Tibial nerve (tissue), 4 donors: ENCODE measurements at regions not wholly inside any gene's neighbourhood (a gene's known extent, or its start where the extent isn't known, plus 50 kb on each side); places are given as distances from the start of the nearest gene placed in this dataset.

Experiments
- DNase-seq, 2 donors: peaks; one replicate each; pipeline ENCODE4 v3.0.0-alpha.2; 2019; ENCODE audit warnings: low spot score in 2 of 2
- H3K27ac ChIP-seq, 4 donors: fragments of 200-600 bp; sonication (generic) in 3 of 4; one replicate each; pipeline ENCODE4 v1.5.1; 2017 to 2019; ENCODE audit warnings: mild to moderate bottlenecking in 1 of 4
- H3K27me3 ChIP-seq, 2 donors: fragments of 200-600 bp; sonication (generic) in 1 of 2; one replicate each; pipeline versions ENCODE4 v1.5.1 to v1.6.0; 2017 to 2019
- H3K36me3 ChIP-seq, 3 donors: fragments of 200-600 bp; sonication (generic); one replicate each; pipeline ENCODE4 v1.5.1; 2018 to 2019
- H3K4me1 ChIP-seq, 4 donors: fragments of 200-600 bp; sonication (generic) in 3 of 4; one replicate each; pipeline ENCODE4 v1.5.1; 2017 to 2019
- H3K4me3 ChIP-seq, 4 donors: fragments of 200-600 bp; sonication (generic) in 3 of 4; one replicate each; pipeline ENCODE4 v1.5.1; 2017 to 2019; ENCODE audit warnings: mild to moderate bottlenecking in 1 of 4, moderate library complexity in 1 of 4
- H3K9me3 ChIP-seq, 4 donors: fragments of 200-600 bp; sonication (generic) in 3 of 4; one replicate each; pipeline ENCODE4 v1.5.1; 2017 to 2019
- CTCF ChIP-seq, 5 experiments: fragments of 200-600 bp in 3 of 5; fragments of 450-650 bp in 2 of 5; sonication (generic) in 3 of 5; IDR thresholded peaks; one replicate each; pipeline ENCODE4 v1.5.1; 2016 to 2019; ENCODE audit warnings: antibody characterized with exemption in 5 of 5, mild to moderate bottlenecking in 3 of 5, moderate library complexity in 2 of 5
- EP300 ChIP-seq, 2 donors: sonication (generic); formaldehyde crosslinking; IDR thresholded peaks; one replicate each; pipeline ENCODE4 v1.6.1; 2017; ENCODE audit warnings: antibody characterized with exemption in 2 of 2, mild to moderate bottlenecking in 1 of 2
- POLR2A ChIP-seq, 2 donors: fragments of 450-650 bp; IDR thresholded peaks; one replicate each; pipeline ENCODE4 v1.6.1; 2017; ENCODE audit warnings: antibody characterized with exemption in 2 of 2, mild to moderate bottlenecking in 2 of 2, moderate library complexity in 2 of 2
- WGBS, 2 donors: methylation state at CpG; one replicate each; pipeline ENCODE4 v1.1.5; 2018; 5-methylcytosine and 5-hydroxymethylcytosine counted together

GRCh38 chr16:60302261-60302660 lies 1568.1 kb upstream of the GOT2 start:
- no peaks in the 10 kb centered on the region for H3K36me3 ChIP-seq
- DNase-seq = no peak
- H3K27me3 ChIP-seq = no peaks in the 10 kb centered on the region
- no peak overlapping the region for H3K27ac ChIP-seq
- no peak overlapping the region for H3K4me3 ChIP-seq
- H3K4me1 ChIP-seq = no peaks in the 10 kb centered on the region
- H3K9me3 ChIP-seq = no peaks in the 10 kb centered on the region
- no peak for TF ChIP-seq CTCF (IDR thresholded peaks at IDR 0.05)
- TF ChIP-seq EP300 (IDR thresholded peaks at IDR 0.05) = no peak
- no peak for TF ChIP-seq POLR2A (IDR thresholded peaks at IDR 0.05)
- WGBS, 2 donors = 33 to 36% methylated on average over 2 of the region's 2 CpGs

DNA sequence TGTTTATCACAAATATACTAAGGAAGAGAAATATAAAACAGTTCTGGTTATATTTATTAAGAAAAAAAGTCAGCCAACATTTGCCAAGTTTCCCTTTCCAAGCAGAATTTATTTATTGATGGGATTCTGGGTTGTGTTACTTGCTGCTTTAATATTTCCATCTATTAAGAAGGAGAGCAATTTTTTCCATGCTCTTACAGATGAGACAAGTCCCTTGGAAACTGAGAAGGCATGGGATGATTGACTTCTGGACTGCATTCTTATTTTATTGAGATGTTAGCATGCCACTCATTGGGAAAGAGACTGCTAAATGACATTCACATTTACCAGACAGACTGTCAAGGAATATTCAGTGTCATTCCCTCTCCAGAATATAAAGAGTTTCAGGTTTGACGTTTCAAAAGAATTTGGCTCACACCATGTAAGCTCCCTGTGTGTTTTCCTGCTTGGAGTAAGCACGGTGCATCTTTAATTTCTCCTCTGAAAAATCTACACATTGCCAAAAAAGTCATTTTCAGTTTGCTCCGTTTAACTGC lies 1565.2 kb upstream of the GOT2 start:
- no peaks in the 10 kb centered on the region for H3K4me1 ChIP-seq
- 48 to 61% methylated on average over 3 of the region's 3 CpGs for WGBS, 2 donors
- H3K9me3 ChIP-seq = no peaks in the 10 kb centered on the region
- no peak overlapping the region for H3K4me3 ChIP-seq
- TF ChIP-seq EP300 (IDR thresholded peaks at IDR 0.05) (no peak), POLR2A (IDR thresholded peaks at IDR 0.05) (no peak), CTCF (IDR thresholded peaks at IDR 0.05) (no peak)
- DNase-seq = no peak
- no peaks in the 10 kb centered on the region for H3K27me3 ChIP-seq
- no peaks in the 10 kb centered on the region for H3K36me3 ChIP-seq
- H3K27ac ChIP-seq = no peak overlapping the region

DNA sequence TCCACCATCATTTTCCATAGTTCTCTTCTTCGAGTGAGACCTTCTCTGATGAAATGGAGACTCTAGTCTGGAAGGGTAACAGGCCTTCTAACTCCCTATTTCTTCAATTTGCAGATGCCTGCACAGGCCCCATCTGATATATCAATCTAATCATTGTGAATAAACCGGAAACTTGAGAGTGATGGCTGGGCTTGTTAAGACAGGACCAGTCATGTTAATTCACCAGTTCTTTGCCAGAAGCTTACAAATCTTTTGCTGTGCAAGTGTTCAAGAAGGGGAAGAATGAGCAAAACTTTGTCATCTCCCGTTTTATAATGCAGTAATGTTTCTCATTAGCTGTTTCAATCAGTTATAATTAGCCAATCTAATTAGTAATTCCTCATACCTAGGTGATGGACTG lies 1561.3 kb upstream of the GOT2 start:
- Histone ChIP-seq H3K36me3 (no peaks in the 10 kb centered on the region), H3K4me3 (no peak overlapping the region), H3K9me3 (no peaks in the 10 kb centered on the region), H3K4me1 (no peaks in the 10 kb centered on the region), H3K27me3 (no peaks in the 10 kb centered on the region), H3K27ac (no peak overlapping the region)
- no peak for DNase-seq
- WGBS, 2 donors = 78 to 79% methylated on average over 3 of the region's 3 CpGs
- TF ChIP-seq CTCF (IDR thresholded peaks at IDR 0.05) (no peak), POLR2A (IDR thresholded peaks at IDR 0.05) (no peak), EP300 (IDR thresholded peaks at IDR 0.05) (no peak)

DNA sequence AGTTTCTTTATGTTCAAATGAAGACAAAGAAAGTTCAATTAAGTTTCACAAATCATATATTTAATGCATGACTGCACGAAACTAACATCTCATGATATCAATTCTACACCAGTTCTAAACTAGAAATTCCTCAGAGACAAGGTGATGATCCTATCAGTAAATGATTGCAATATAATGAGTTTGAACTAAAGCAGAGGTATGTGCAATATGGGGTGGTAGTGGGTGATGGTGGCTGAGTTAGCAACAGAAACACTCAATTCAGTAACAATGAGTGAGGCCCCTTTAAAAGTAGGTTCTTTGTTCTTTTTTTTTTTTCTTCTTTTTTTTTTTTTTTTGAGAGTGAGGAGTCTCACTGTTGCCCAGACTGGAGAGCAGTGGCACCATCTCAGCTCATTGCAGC lies 1551.7 kb upstream of the GOT2 start:
- H3K9me3 ChIP-seq = no peaks in the 10 kb centered on the region
- TF ChIP-seq CTCF (IDR thresholded peaks at IDR 0.05) = no peak
- no peak for TF ChIP-seq EP300 (IDR thresholded peaks at IDR 0.05)
- no peak for TF ChIP-seq POLR2A (IDR thresholded peaks at IDR 0.05)
- no peaks in the 10 kb centered on the region for H3K4me1 ChIP-seq
- no peaks in the 10 kb centered on the region for H3K27me3 ChIP-seq
- 81 to 86% methylated on average over 1 of the region's 1 CpG for WGBS, 2 donors
- H3K4me3 ChIP-seq = no peak overlapping the region
- no peak overlapping the region for H3K27ac ChIP-seq
- no peak for DNase-seq
- no peaks in the 10 kb centered on the region for H3K36me3 ChIP-seq

DNA sequence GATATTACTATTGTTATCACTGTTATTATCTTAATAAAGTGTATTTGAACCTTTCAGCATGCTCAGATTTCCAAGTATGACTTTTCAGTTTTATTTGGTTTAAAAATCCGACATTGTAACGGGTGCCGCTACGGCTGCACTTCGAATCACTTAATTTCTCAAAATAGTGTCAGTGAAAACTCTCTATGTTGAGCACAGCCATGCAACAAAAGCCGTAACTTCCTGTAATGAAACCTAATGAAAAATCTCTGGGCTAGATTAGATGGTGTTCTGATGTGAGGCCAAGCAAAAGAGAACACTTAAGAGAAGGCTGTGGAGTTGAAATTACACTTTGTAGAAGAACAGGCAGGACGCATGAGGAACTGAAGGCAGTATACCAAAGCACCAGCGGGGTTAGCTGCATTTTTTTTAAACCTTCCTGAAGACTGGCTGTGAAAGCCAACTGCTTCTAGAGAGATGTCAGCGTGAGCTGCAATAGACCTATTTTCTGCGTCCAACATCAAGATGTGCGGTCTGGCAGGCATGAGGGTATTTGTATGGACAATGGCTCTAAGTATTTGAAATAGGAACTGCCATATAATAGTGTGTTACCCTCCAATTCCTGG lies 1545.0 kb upstream of the GOT2 start:
- H3K4me1 ChIP-seq = no peaks in the 10 kb centered on the region
- H3K4me3 ChIP-seq = no peak overlapping the region
- no peak overlapping the region for H3K27ac ChIP-seq
- no peak for DNase-seq
- no peaks in the 10 kb centered on the region for H3K9me3 ChIP-seq
- H3K27me3 ChIP-seq = no peaks in the 10 kb centered on the region
- WGBS, 2 donors = 81 to 85% methylated on average over 11 of the region's 11 CpGs
- H3K36me3 ChIP-seq = no peaks in the 10 kb centered on the region
- no peak for TF ChIP-seq CTCF (IDR thresholded peaks at IDR 0.05)
- no peak for TF ChIP-seq EP300 (IDR thresholded peaks at IDR 0.05)
- no peak for TF ChIP-seq POLR2A (IDR thresholded peaks at IDR 0.05)
